ENCODE measurements at regions not wholly inside any gene's neighbourhood (a gene's known extent, or its start where the extent isn't known, plus 50 kb on each side); places are given as distances from the start of the nearest gene placed in this dataset.
"Not testable (repeated sequence)": the region's sequence is repeated elsewhere in the genome, so short reads cannot be mapped to it uniquely, and the experiment has no call there.

- BruUV-seq (replicated peaks) = no TSS peak
- H3K4me3 ChIP-seq (ENCODE audit: low read depth, low read length) = no peak overlapping the region
- Mint-ChIP-seq H3K4me3 (ENCODE audit: unreplicated experiment) (no peak overlapping the region), H3K27ac (ENCODE audit: unreplicated experiment) (no peak overlapping the region), H3K27me3 (ENCODE audit: insufficient read depth, unreplicated experiment) (peaks cover 3% of the 10 kb centered on the region), H3K36me3 (ENCODE audit: insufficient read depth, unreplicated experiment) (no peaks in the 10 kb centered on the region), H3K4me1 (ENCODE audit: low read depth, unreplicated experiment) (no peaks in the 10 kb centered on the region), H3K9me3 (ENCODE audit: unreplicated experiment) (no peaks in the 10 kb centered on the region)
- CTCF ChIA-PET = no interaction called here
- DNase-seq = no peak
- no peaks in the 10 kb centered on the region for H3K4me1 ChIP-seq
- no peaks in the 10 kb centered on the region for H3K36me3 ChIP-seq (ENCODE audit: control insufficient read depth, insufficient read depth, low read length)
- POLR2A ChIA-PET = no interaction called here
- H3K27me3 ChIP-seq (replicated peaks; ENCODE audit: control insufficient read depth, insufficient read depth, low read length) = no peaks in the 10 kb centered on the region; the same call in 1 of the 2 replicates
- H3K9me3 ChIP-seq = no peaks in the 10 kb centered on the region
- TF ChIP-seq CTCF (IDR thresholded peaks at IDR 0.05; ENCODE audit: insufficient read depth in 1 of 2, low read depth in 1 of 2, low read length in 1 of 2, severe bottlenecking in 1 of 2, unreplicated experiment in 1 of 2) = no peak
- intact Hi-C loops (cut with micrococcal nuclease; ENCODE audit: unreplicated experiment) = no loop called here
These were observed 215.5 kb upstream of the LRTM1 start for GRCh38 chr3:55143336-55143735.

GRCh38 chr3:55136291-55136690, 208.4 kb upstream of the LRTM1 start:
- CTCF ChIA-PET; H3K9me3 ChIP-seq; H3K4me1 ChIP-seq; H3K27me3 ChIP-seq (replicated peaks; ENCODE audit: control insufficient read depth, insufficient read depth, low read length); H3K4me1 Mint-ChIP-seq (ENCODE audit: low read depth, unreplicated experiment); BruUV-seq (replicated peaks); H3K27me3 Mint-ChIP-seq (ENCODE audit: insufficient read depth, unreplicated experiment); intact Hi-C loops (cut with micrococcal nuclease; ENCODE audit: unreplicated experiment); H3K4me3 ChIP-seq (ENCODE audit: low read depth, low read length); H3K36me3 ChIP-seq (ENCODE audit: control insufficient read depth, insufficient read depth, low read length); H3K4me3 Mint-ChIP-seq (ENCODE audit: unreplicated experiment); H3K36me3 Mint-ChIP-seq (ENCODE audit: insufficient read depth, unreplicated experiment); H3K27ac Mint-ChIP-seq (ENCODE audit: unreplicated experiment); DNase-seq; H3K9me3 Mint-ChIP-seq (ENCODE audit: unreplicated experiment); POLR2A ChIA-PET: not testable (repeated sequence)

GRCh38 chr3:55128225-55128823, 200.5 kb upstream of the LRTM1 start:
- Mint-ChIP-seq H3K4me1 (ENCODE audit: low read depth, unreplicated experiment) (no peaks in the 10 kb centered on the region), H3K36me3 (ENCODE audit: insufficient read depth, unreplicated experiment) (no peaks in the 10 kb centered on the region), H3K9me3 (ENCODE audit: unreplicated experiment) (no peaks in the 10 kb centered on the region), H3K27ac (ENCODE audit: unreplicated experiment) (no peak overlapping the region), H3K4me3 (ENCODE audit: unreplicated experiment) (no peak overlapping the region), H3K27me3 (ENCODE audit: insufficient read depth, unreplicated experiment) (peaks cover 24% of the 10 kb centered on the region)
- Histone ChIP-seq H3K4me1 (no peaks in the 10 kb centered on the region), H3K27me3 (replicated peaks; ENCODE audit: control insufficient read depth, insufficient read depth, low read length) (no peaks in the 10 kb centered on the region), H3K36me3 (ENCODE audit: control insufficient read depth, insufficient read depth, low read length) (no peaks in the 10 kb centered on the region), H3K9me3 (no peaks in the 10 kb centered on the region), H3K4me3 (ENCODE audit: low read depth, low read length) (no peak overlapping the region)
- ChIA-PET POLR2A (no interaction called here), CTCF (no interaction called here)
- no TSS peak for BruUV-seq (replicated peaks)
- intact Hi-C loops (cut with micrococcal nuclease; ENCODE audit: unreplicated experiment) = no loop called here
- no peak for DNase-seq
- no peak for TF ChIP-seq CTCF (IDR thresholded peaks at IDR 0.05; ENCODE audit: insufficient read depth in 1 of 2, low read depth in 1 of 2, low read length in 1 of 2, severe bottlenecking in 1 of 2, unreplicated experiment in 1 of 2)

GRCh38 chr3:55127565-55127964, 199.7 kb upstream of the LRTM1 start:
- H3K4me3 ChIP-seq (ENCODE audit: low read depth, low read length) = no peak overlapping the region
- POLR2A ChIA-PET = no interaction called here
- no peaks in the 10 kb centered on the region for H3K4me1 ChIP-seq
- H3K4me3 Mint-ChIP-seq (ENCODE audit: unreplicated experiment) = no peak overlapping the region
- TF ChIP-seq CTCF (IDR thresholded peaks at IDR 0.05; ENCODE audit: insufficient read depth in 1 of 2, low read depth in 1 of 2, low read length in 1 of 2, severe bottlenecking in 1 of 2, unreplicated experiment in 1 of 2) = no peak
- H3K9me3 ChIP-seq = no peaks in the 10 kb centered on the region
- no peak for DNase-seq
- peaks cover 24% of the 10 kb centered on the region for H3K27me3 Mint-ChIP-seq (ENCODE audit: insufficient read depth, unreplicated experiment)
- intact Hi-C loops (cut with micrococcal nuclease; ENCODE audit: unreplicated experiment) = no loop called here
- no peaks in the 10 kb centered on the region for H3K9me3 Mint-ChIP-seq (ENCODE audit: unreplicated experiment)
- H3K27me3 ChIP-seq (replicated peaks; ENCODE audit: control insufficient read depth, insufficient read depth, low read length) = no peaks in the 10 kb centered on the region
- no peaks in the 10 kb centered on the region for H3K36me3 ChIP-seq (ENCODE audit: control insufficient read depth, insufficient read depth, low read length)
- H3K36me3 Mint-ChIP-seq (ENCODE audit: insufficient read depth, unreplicated experiment) = no peaks in the 10 kb centered on the region
- CTCF ChIA-PET = no interaction called here
- BruUV-seq (replicated peaks) = no TSS peak
- H3K4me1 Mint-ChIP-seq (ENCODE audit: low read depth, unreplicated experiment) = no peaks in the 10 kb centered on the region
- no peak overlapping the region for H3K27ac Mint-ChIP-seq (ENCODE audit: unreplicated experiment)

All from Caco-2 (cell line).